ENCODE measurements at regions not wholly inside any gene's neighbourhood (a gene's known extent, or its start where the extent isn't known, plus 50 kb on each side); places are given as distances from the start of the nearest gene placed in this dataset.

- no peak overlapping the region for H3K4me3 ChIP-seq (ENCODE audit: control insufficient read depth, low read depth, low read length)
- DNase-seq (ENCODE audit: low read depth), result no peak
- TF ChIP-seq CTCF (IDR thresholded peaks at IDR 0.05; ENCODE audit: control insufficient read depth, insufficient read depth, low read depth, low read length, missing control alignments), result no peak
Observed at GRCh38 chr5:74342948-74343682, 297.4 kb downstream of the ENC1 start.

DNA sequence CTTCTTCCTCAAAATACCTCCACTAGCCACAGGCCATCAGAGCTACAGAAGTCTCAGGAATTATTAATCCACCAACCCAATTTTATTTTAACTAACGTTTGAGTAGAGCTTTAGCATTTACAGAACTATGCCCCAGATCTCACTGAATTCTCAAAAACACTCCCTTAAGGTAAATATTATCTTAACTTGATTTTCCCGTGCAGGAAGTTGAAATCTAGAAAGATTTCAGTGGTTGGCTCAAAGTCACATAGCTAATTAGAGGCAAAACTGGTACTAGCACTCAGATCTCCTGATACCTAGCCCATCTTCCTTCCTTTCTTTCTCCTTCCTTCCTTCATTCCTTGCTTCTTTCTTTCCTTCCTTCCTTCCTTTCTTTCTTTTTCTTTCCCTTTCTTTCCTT lies 298.3 kb downstream of the ENC1 start:
- no peak overlapping the region for H3K4me3 ChIP-seq (ENCODE audit: control insufficient read depth, low read depth, low read length)
- no peak for TF ChIP-seq CTCF (IDR thresholded peaks at IDR 0.05; ENCODE audit: control insufficient read depth, insufficient read depth, low read depth, low read length, missing control alignments)
- DNase-seq (ENCODE audit: low read depth), result no peak

DNA sequence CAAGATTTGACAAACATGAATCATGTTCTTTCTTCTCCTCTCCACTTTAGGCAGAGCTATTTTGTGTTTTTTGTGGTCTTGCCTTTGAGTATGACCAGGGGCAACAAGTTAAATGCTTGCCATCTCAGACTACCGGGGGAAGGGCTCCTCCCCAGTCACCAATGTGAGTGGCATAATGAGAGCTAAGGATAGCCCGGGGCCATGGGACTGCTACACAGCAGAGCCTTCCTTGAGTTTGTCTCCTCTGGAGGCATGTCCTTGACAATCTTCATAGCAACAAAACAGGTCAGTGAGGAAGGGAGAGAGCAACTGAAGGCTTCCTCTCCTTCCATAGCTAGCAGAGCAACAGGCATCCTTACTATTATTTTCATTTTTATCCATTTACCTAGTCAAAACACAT lies 299.3 kb downstream of the ENC1 start:
- no peak for DNase-seq (ENCODE audit: low read depth)
- no peak for TF ChIP-seq CTCF (IDR thresholded peaks at IDR 0.05; ENCODE audit: control insufficient read depth, insufficient read depth, low read depth, low read length, missing control alignments)

DNA sequence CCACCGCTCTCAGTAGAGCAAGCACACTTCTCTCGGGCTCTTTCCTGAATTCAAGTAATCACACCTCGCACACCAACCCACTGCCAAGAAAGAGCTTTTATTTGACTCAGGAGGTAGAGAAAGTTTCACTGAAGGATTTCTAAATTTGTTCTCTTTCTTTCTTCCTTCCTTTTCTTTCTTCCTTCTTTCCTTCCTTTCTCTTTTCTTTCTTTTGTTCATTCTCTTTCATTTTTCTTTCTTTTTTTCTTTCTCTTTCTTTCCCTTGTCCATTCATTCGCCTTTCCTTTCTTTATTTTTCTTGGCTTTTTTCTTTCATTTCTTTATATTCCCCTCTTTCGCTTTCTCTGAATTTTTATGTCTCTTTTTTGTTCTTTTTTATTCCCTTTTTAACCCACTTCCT lies 300.1 kb downstream of the ENC1 start:
- no peak overlapping the region for H3K4me3 ChIP-seq (ENCODE audit: control insufficient read depth, low read depth, low read length)
- TF ChIP-seq CTCF (IDR thresholded peaks at IDR 0.05; ENCODE audit: control insufficient read depth, insufficient read depth, low read depth, low read length, missing control alignments), result no peak
- no peak for DNase-seq (ENCODE audit: low read depth)

More for the DNA sequence above, 299.3 kb downstream of the ENC1 start:
- H3K4me3 ChIP-seq (ENCODE audit: control insufficient read depth, low read depth, low read length), result no peak overlapping the region

DNA sequence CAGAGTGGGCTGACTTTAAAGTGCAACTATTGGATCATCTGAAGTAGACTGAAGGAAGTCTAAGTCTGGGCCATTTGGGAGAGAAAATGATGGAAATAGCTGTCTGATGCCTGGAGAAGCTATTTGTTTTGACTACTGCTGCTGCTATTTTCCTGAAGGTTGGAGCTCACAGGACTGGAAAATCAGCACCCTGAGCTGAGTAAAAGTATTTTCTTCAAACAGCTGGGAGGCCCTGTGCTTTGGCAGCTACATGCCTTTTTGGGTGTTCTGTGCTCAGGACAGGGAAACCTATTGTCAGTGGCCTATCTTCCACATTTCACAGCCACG lies 302.6 kb downstream of the ENC1 start:
- H3K4me3 ChIP-seq (ENCODE audit: control insufficient read depth, low read depth, low read length), result no peak overlapping the region
- TF ChIP-seq CTCF (IDR thresholded peaks at IDR 0.05; ENCODE audit: control insufficient read depth, insufficient read depth, low read depth, low read length, missing control alignments), result no peak
- no peak for DNase-seq (ENCODE audit: low read depth)

GRCh38 chr5:74337254-74337983 lies 303.1 kb downstream of the ENC1 start:
- no peak overlapping the region for H3K4me3 ChIP-seq (ENCODE audit: control insufficient read depth, low read depth, low read length)
- no peak for DNase-seq (ENCODE audit: low read depth)
- TF ChIP-seq CTCF (IDR thresholded peaks at IDR 0.05; ENCODE audit: control insufficient read depth, insufficient read depth, low read depth, low read length, missing control alignments), result no peak
